ENCODE measurements at regions not wholly inside any gene's neighbourhood (a gene's known extent, or its start where the extent isn't known, plus 50 kb on each side); places are given as distances from the start of the nearest gene placed in this dataset.

GRCh38 chr2:187922846-187923245 is 368.6 kb upstream of the TFPI start:
- CTCF ChIA-PET: no interaction called here
- Histone ChIP-seq H3K4me1 (ENCODE audit: insufficient read depth, low read length, poor library complexity, severe bottlenecking) (no peaks in the 10 kb centered on the region), H3K9me3 (ENCODE audit: low read depth, low read length, poor library complexity, severe bottlenecking) (no peaks in the 10 kb centered on the region), H3K27ac (ENCODE audit: low read depth, low read length, poor library complexity, severe bottlenecking) (no peak overlapping the region), H3K4me3 (ENCODE audit: low read depth, low read length, poor library complexity, severe bottlenecking) (no peak overlapping the region), H3K36me3 (ENCODE audit: insufficient read depth, low read length, poor library complexity, severe bottlenecking) (no peaks in the 10 kb centered on the region), H3K27me3 (replicated peaks; ENCODE audit: insufficient read depth, low read depth, low read length, poor library complexity) (no peaks in the 10 kb centered on the region)
- POLR2A ChIA-PET (ENCODE audit: low non-redundant PET): no interaction called here
- no peak for DNase-seq (ENCODE audit: low spot score)
- intact Hi-C loops (cut with micrococcal nuclease; ENCODE audit: unreplicated experiment): no loop called here
- BruUV-seq (replicated peaks): no TSS peak
- no peak for TF ChIP-seq EZH2 (IDR thresholded peaks at IDR 0.05; ENCODE audit: borderline replicate concordance, low read depth, low read length, poor library complexity, severe bottlenecking)
- TF ChIP-seq, protein P1, sequence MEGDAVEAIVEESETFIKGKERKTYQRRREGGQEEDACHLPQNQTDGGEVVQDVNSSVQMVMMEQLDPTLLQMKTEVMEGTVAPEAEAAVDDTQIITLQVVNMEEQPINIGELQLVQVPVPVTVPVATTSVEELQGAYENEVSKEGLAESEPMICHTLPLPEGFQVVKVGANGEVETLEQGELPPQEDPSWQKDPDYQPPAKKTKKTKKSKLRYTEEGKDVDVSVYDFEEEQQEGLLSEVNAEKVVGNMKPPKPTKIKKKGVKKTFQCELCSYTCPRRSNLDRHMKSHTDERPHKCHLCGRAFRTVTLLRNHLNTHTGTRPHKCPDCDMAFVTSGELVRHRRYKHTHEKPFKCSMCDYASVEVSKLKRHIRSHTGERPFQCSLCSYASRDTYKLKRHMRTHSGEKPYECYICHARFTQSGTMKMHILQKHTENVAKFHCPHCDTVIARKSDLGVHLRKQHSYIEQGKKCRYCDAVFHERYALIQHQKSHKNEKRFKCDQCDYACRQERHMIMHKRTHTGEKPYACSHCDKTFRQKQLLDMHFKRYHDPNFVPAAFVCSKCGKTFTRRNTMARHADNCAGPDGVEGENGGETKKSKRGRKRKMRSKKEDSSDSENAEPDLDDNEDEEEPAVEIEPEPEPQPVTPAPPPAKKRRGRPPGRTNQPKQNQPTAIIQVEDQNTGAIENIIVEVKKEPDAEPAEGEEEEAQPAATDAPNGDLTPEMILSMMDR (conservative IDR thresholded peaks at IDR 0.05; ENCODE audit: low read depth, low read length): no peak

DNA sequence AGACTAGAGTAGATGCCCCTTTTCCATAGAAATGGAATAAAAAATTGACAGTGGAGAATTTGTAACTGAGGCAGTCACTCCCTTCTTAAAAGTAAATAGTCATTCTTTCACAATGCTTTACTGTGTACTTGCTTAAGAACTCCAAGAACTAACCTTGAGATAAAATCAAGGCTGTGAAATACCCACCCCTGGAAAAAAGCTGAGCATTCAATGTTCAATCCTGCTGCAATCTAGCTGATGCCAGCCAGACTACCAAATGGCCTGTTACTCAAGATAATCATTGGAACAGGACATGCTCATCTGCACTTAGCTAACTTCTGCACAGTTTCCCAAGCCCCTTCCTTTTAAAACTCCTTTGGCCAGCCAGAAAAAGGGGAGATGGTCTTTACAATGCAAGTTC is 367.4 kb upstream of the GULP1 start:
- Histone ChIP-seq H3K9me3 (ENCODE audit: low read depth, low read length, poor library complexity, severe bottlenecking) (no peaks in the 10 kb centered on the region), H3K27ac (ENCODE audit: low read depth, low read length, poor library complexity, severe bottlenecking) (no peak overlapping the region), H3K4me3 (ENCODE audit: low read depth, low read length, poor library complexity, severe bottlenecking) (no peak overlapping the region), H3K27me3 (replicated peaks; ENCODE audit: insufficient read depth, low read depth, low read length, poor library complexity) (no peaks in the 10 kb centered on the region), H3K36me3 (ENCODE audit: insufficient read depth, low read length, poor library complexity, severe bottlenecking) (no peaks in the 10 kb centered on the region), H3K4me1 (ENCODE audit: insufficient read depth, low read length, poor library complexity, severe bottlenecking) (no peaks in the 10 kb centered on the region)
- POLR2A ChIA-PET (ENCODE audit: low non-redundant PET): no interaction called here
- BruUV-seq (replicated peaks): no TSS peak
- TF ChIP-seq, protein P1 (conservative IDR thresholded peaks at IDR 0.05; ENCODE audit: low read depth, low read length): no peak
- no peak for TF ChIP-seq EZH2 (IDR thresholded peaks at IDR 0.05; ENCODE audit: borderline replicate concordance, low read depth, low read length, poor library complexity, severe bottlenecking)
- CTCF ChIA-PET: no interaction called here
- DNase-seq (ENCODE audit: low spot score): no peak
- intact Hi-C loops (cut with micrococcal nuclease; ENCODE audit: unreplicated experiment): no loop called here

DNA sequence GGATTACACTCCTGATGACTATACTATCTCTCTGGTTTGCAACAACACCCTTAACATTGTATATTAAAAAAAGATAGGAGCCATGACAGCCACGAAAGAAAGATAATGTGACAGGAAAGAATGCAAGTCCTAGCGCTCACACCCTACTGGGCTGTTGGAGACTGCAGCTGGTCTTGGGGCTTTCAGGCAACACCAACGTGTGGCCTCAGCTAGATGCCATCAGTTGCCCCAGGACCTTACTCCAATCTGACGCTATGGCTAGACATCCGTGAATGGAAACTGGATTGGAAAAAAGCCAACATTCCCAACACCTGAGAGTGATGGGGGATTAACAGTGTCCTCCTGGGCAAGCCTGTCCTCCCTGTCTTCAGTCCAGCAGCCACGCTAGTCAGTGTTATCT is 357.4 kb upstream of the GULP1 start:
- CTCF ChIA-PET: no interaction called here
- Histone ChIP-seq H3K4me1 (ENCODE audit: insufficient read depth, low read length, poor library complexity, severe bottlenecking) (no peaks in the 10 kb centered on the region), H3K27me3 (replicated peaks; ENCODE audit: insufficient read depth, low read depth, low read length, poor library complexity) (no peaks in the 10 kb centered on the region), H3K4me3 (ENCODE audit: low read depth, low read length, poor library complexity, severe bottlenecking) (no peak overlapping the region), H3K36me3 (ENCODE audit: insufficient read depth, low read length, poor library complexity, severe bottlenecking) (no peaks in the 10 kb centered on the region), H3K9me3 (ENCODE audit: low read depth, low read length, poor library complexity, severe bottlenecking) (no peaks in the 10 kb centered on the region), H3K27ac (ENCODE audit: low read depth, low read length, poor library complexity, severe bottlenecking) (no peak overlapping the region)
- POLR2A ChIA-PET (ENCODE audit: low non-redundant PET): no interaction called here
- TF ChIP-seq, protein P1 (conservative IDR thresholded peaks at IDR 0.05; ENCODE audit: low read depth, low read length): no peak
- no peak for TF ChIP-seq EZH2 (IDR thresholded peaks at IDR 0.05; ENCODE audit: borderline replicate concordance, low read depth, low read length, poor library complexity, severe bottlenecking)
- DNase-seq (ENCODE audit: low spot score): no peak
- intact Hi-C loops (cut with micrococcal nuclease; ENCODE audit: unreplicated experiment): no loop called here
- no TSS peak for BruUV-seq (replicated peaks)

Measured in A673 (cell line).